8988T (cell line): ENCODE measurements at regions not wholly inside any gene's neighbourhood (a gene's known extent, or its start where the extent isn't known, plus 50 kb on each side); places are given as distances from the start of the nearest gene placed in this dataset.

ENCODE experiments used
- DNase-seq: peaks from one replicate; pipeline ENCODE4 v3.0.0; 2011

GRCh38 chr5:50964746-50965653 lies 298.6 kb downstream of the PARP8 start:
- no peak for DNase-seq

- DNase-seq: no peak
Measured at GRCh38 chr5:50965654-50966375, 299.4 kb downstream of the PARP8 start.

- no peak for DNase-seq
Measured at GRCh38 chr5:50967009-50967562, 300.6 kb downstream of the PARP8 start.

- no peak for DNase-seq
Measured at GRCh38 chr5:50967563-50968355, 301.3 kb downstream of the PARP8 start.

- no peak for DNase-seq
Measured at GRCh38 chr5:50968356-50969149, 302.1 kb downstream of the PARP8 start.

GRCh38 chr5:50969151-50970031 lies 303.0 kb downstream of the PARP8 start:
- DNase-seq: no peak

GRCh38 chr5:50975840-50976239 lies 309.4 kb downstream of the PARP8 start:
- no peak for DNase-seq

GRCh38 chr5:50978924-50979323 lies 312.5 kb downstream of the PARP8 start:
- DNase-seq: no peak

- no peak for DNase-seq
Measured at GRCh38 chr5:50984640-50985039, 318.2 kb downstream of the PARP8 start.

GRCh38 chr5:50990296-50990924 lies 324.0 kb downstream of the PARP8 start:
- DNase-seq: no peak

- no peak for DNase-seq
Measured at GRCh38 chr5:50995285-50995942, 329.0 kb downstream of the PARP8 start.

- no peak for DNase-seq
Measured at GRCh38 chr5:51001227-51001923, 334.9 kb downstream of the PARP8 start.

GRCh38 chr5:51002368-51002767 lies 335.9 kb downstream of the PARP8 start:
- no peak for DNase-seq

- no peak for DNase-seq
Measured at GRCh38 chr5:51013036-51013435, 346.6 kb downstream of the PARP8 start.

- DNase-seq: no peak
Measured at GRCh38 chr5:51018423-51018822, 352.0 kb downstream of the PARP8 start.

GRCh38 chr5:51024263-51024662 lies 357.8 kb downstream of the PARP8 start:
- DNase-seq: no peak

GRCh38 chr5:51027271-51027670 lies 356.0 kb upstream of the ISL1 start:
- no peak for DNase-seq

GRCh38 chr5:51028394-51028793 lies 354.9 kb upstream of the ISL1 start:
- no peak for DNase-seq

- DNase-seq: no peak
Measured at GRCh38 chr5:51033215-51033614, 350.0 kb upstream of the ISL1 start.
